ENCODE measurements at regions not wholly inside any gene's neighbourhood (a gene's known extent, or its start where the extent isn't known, plus 50 kb on each side); places are given as distances from the start of the nearest gene placed in this dataset.

GRCh38 chr15:62779036-62779770 is 263.3 kb upstream of the TPM1 start:
- Histone ChIP-seq H3K4me2 (ENCODE audit: extremely low read depth, insufficient read depth, low read length) (no peak overlapping the region), H3K27me3 (ENCODE audit: control insufficient read depth, insufficient read depth, low read length) (no peaks in the 10 kb centered on the region), H3K79me2 (ENCODE audit: control insufficient read depth, insufficient read depth, low read length) (no peaks in the 10 kb centered on the region), H3K27ac (ENCODE audit: insufficient read depth, low read length) (no peak overlapping the region), H3K4me1 (ENCODE audit: control insufficient read depth, extremely low read depth, insufficient read depth, low read length) (peaks cover 14% of the 10 kb centered on the region), H2AFZ (ENCODE audit: low read length) (no peak overlapping the region), H3K4me3 (replicated peaks in 1 of 4; ENCODE audit: control extremely low read depth in 1 of 4, insufficient read depth in 1 of 4, low read depth in 3 of 4, low read length in 4 of 4) (no peak overlapping the region), H3K36me3 (ENCODE audit: control insufficient read depth, insufficient read depth, low read length) (no peaks in the 10 kb centered on the region), H3K9me3 (ENCODE audit: control insufficient read depth, insufficient read depth, low read depth, low read length) (no peaks in the 10 kb centered on the region), H3K9ac (ENCODE audit: insufficient read depth, low read length) (no peak overlapping the region), H4K20me1 (ENCODE audit: control insufficient read depth, extremely low read depth, insufficient read depth, low read length) (no peaks in the 10 kb centered on the region)
- peak; percentile 48 to 72 for DNase-seq (ENCODE audit: low read depth in 2 of 2)
- TF ChIP-seq CTCF (conservative IDR thresholded peaks at IDR 0.05 in 1 of 2, IDR thresholded peaks at IDR 0.05 in 1 of 2; ENCODE audit: low read depth in 1 of 2, low read length in 2 of 2) = no peak
- TF ChIP-seq EZH2 (IDR thresholded peaks at IDR 0.05; ENCODE audit: low read length, missing control alignments) = no peak

GRCh38 chr15:62779899-62780298 is 262.6 kb upstream of the TPM1 start:
- Histone ChIP-seq H3K36me3 (ENCODE audit: control insufficient read depth, insufficient read depth, low read length) (no peaks in the 10 kb centered on the region), H3K4me1 (ENCODE audit: control insufficient read depth, extremely low read depth, insufficient read depth, low read length) (peaks cover 14% of the 10 kb centered on the region), H3K27ac (ENCODE audit: insufficient read depth, low read length) (no peak overlapping the region), H3K79me2 (ENCODE audit: control insufficient read depth, insufficient read depth, low read length) (no peaks in the 10 kb centered on the region), H3K27me3 (ENCODE audit: control insufficient read depth, insufficient read depth, low read length) (no peaks in the 10 kb centered on the region), H3K4me2 (ENCODE audit: extremely low read depth, insufficient read depth, low read length) (no peak overlapping the region), H4K20me1 (ENCODE audit: control insufficient read depth, extremely low read depth, insufficient read depth, low read length) (no peaks in the 10 kb centered on the region), H3K9ac (ENCODE audit: insufficient read depth, low read length) (no peak overlapping the region), H3K4me3 (replicated peaks in 1 of 4; ENCODE audit: control extremely low read depth in 1 of 4, insufficient read depth in 1 of 4, low read depth in 3 of 4, low read length in 4 of 4) (no peak overlapping the region), H2AFZ (ENCODE audit: low read length) (no peak overlapping the region), H3K9me3 (ENCODE audit: control insufficient read depth, insufficient read depth, low read depth, low read length) (no peaks in the 10 kb centered on the region)
- no peak for DNase-seq (ENCODE audit: low read depth in 2 of 2)
- no peak for TF ChIP-seq CTCF (conservative IDR thresholded peaks at IDR 0.05 in 1 of 2, IDR thresholded peaks at IDR 0.05 in 1 of 2; ENCODE audit: low read depth in 1 of 2, low read length in 2 of 2)
- no peak for TF ChIP-seq EZH2 (IDR thresholded peaks at IDR 0.05; ENCODE audit: low read length, missing control alignments)

- Histone ChIP-seq H2AFZ (ENCODE audit: low read length) (no peak overlapping the region), H3K36me3 (ENCODE audit: control insufficient read depth, insufficient read depth, low read length) (no peaks in the 10 kb centered on the region), H3K79me2 (ENCODE audit: control insufficient read depth, insufficient read depth, low read length) (no peaks in the 10 kb centered on the region), H3K4me2 (ENCODE audit: extremely low read depth, insufficient read depth, low read length) (no peak overlapping the region), H3K27me3 (ENCODE audit: control insufficient read depth, insufficient read depth, low read length) (no peaks in the 10 kb centered on the region), H3K4me1 (ENCODE audit: control insufficient read depth, extremely low read depth, insufficient read depth, low read length) (peaks cover 14% of the 10 kb centered on the region), H3K9ac (ENCODE audit: insufficient read depth, low read length) (no peak overlapping the region), H3K9me3 (ENCODE audit: control insufficient read depth, insufficient read depth, low read depth, low read length) (no peaks in the 10 kb centered on the region), H3K4me3 (replicated peaks in 1 of 4; ENCODE audit: control extremely low read depth in 1 of 4, insufficient read depth in 1 of 4, low read depth in 3 of 4, low read length in 4 of 4) (no peak overlapping the region), H4K20me1 (ENCODE audit: control insufficient read depth, extremely low read depth, insufficient read depth, low read length) (no peaks in the 10 kb centered on the region), H3K27ac (ENCODE audit: insufficient read depth, low read length) (no peak overlapping the region)
- peak in 1 of 2 donors; percentile 40 for DNase-seq (ENCODE audit: low read depth in 2 of 2)
- no peak for TF ChIP-seq EZH2 (IDR thresholded peaks at IDR 0.05; ENCODE audit: low read length, missing control alignments)
- TF ChIP-seq CTCF (conservative IDR thresholded peaks at IDR 0.05 in 1 of 2, IDR thresholded peaks at IDR 0.05 in 1 of 2; ENCODE audit: low read depth in 1 of 2, low read length in 2 of 2) = no peak
These were observed 261.5 kb upstream of the TPM1 start for GRCh38 chr15:62781081-62781497.

Data from fibroblast of lung (primary cell).